WERI-Rb-1 (cell line): ENCODE measurements at regions not wholly inside any gene's neighbourhood (a gene's known extent, or its start where the extent isn't known, plus 50 kb on each side); places are given as distances from the start of the nearest gene placed in this dataset.

ENCODE experiments used
- DNase-seq: peaks from one replicate; pipeline ENCODE4 v3.0.0-alpha.2; 2020
- H3K27ac ChIP-seq: fragments of 250-450 bp; sonication (Bioruptor Pico); 2 replicates; pipeline ENCODE4 v1.5.1; 2020; ENCODE audit warnings: mild to moderate bottlenecking, moderate library complexity
- H3K27me3 ChIP-seq: fragments of 250-450 bp; sonication (Bioruptor Pico); 2 replicates; pipeline ENCODE4 v1.5.1; 2021; ENCODE audit warnings: mild to moderate bottlenecking, low read depth, moderate library complexity; ENCODE audit not compliant: insufficient read depth, severe bottlenecking
- H3K36me3 ChIP-seq: fragments of 250-450 bp; sonication (Bioruptor Pico); 2 replicates; pipeline ENCODE4 v1.5.1; 2020; ENCODE audit warnings: mild to moderate bottlenecking, moderate library complexity
- H3K4me3 ChIP-seq: 2 replicates; pipeline ENCODE4 v1.5.1; 2011; ENCODE audit warnings: low read depth, mild to moderate bottlenecking, control low read depth, low read length
- H3K9me3 ChIP-seq: fragments of 250-450 bp; sonication (Bioruptor Pico); 2 replicates; pipeline ENCODE4 v1.5.1; 2021; ENCODE audit warnings: mild to moderate bottlenecking, moderate library complexity; ENCODE audit not compliant: severe bottlenecking
- CTCF ChIP-seq: IDR thresholded peaks from 2 replicates; pipeline ENCODE4 v1.5.1; 2011; ENCODE audit warnings: low read depth, mild to moderate bottlenecking, control low read depth, inconsistent platforms, low read length

- H3K36me3 ChIP-seq = no peaks in the 10 kb centered on the region
- no peak for DNase-seq
- H3K27ac ChIP-seq = no peak overlapping the region
- TF ChIP-seq CTCF = no peak
- no peaks in the 10 kb centered on the region for H3K9me3 ChIP-seq
- H3K27me3 ChIP-seq = no peaks in the 10 kb centered on the region
- H3K4me3 ChIP-seq = no peak overlapping the region
These were observed 122.9 kb upstream of the COL3A1 start for GRCh38 chr2:188851311-188851710.

GRCh38 chr2:188851826-188852225, 122.3 kb upstream of the COL3A1 start:
- H3K36me3 ChIP-seq = no peaks in the 10 kb centered on the region
- H3K27me3 ChIP-seq = no peaks in the 10 kb centered on the region
- H3K9me3 ChIP-seq = no peaks in the 10 kb centered on the region
- DNase-seq = no peak
- TF ChIP-seq CTCF = no peak
- H3K27ac ChIP-seq = no peak overlapping the region
- H3K4me3 ChIP-seq = no peak overlapping the region

- no peak overlapping the region for H3K27ac ChIP-seq
- H3K27me3 ChIP-seq = no peaks in the 10 kb centered on the region
- DNase-seq = no peak
- no peak overlapping the region for H3K4me3 ChIP-seq
- no peak for TF ChIP-seq CTCF
- no peaks in the 10 kb centered on the region for H3K9me3 ChIP-seq
- H3K36me3 ChIP-seq = no peaks in the 10 kb centered on the region
These were observed 121.4 kb upstream of the COL3A1 start for GRCh38 chr2:188852772-188853171.

GRCh38 chr2:188853307-188853706, 120.9 kb upstream of the COL3A1 start:
- DNase-seq = no peak
- TF ChIP-seq CTCF = no peak
- Histone ChIP-seq H3K9me3 (no peaks in the 10 kb centered on the region), H3K27me3 (no peaks in the 10 kb centered on the region), H3K36me3 (no peaks in the 10 kb centered on the region), H3K4me3 (no peak overlapping the region), H3K27ac (no peak overlapping the region)

- Histone ChIP-seq H3K36me3 (no peaks in the 10 kb centered on the region), H3K27ac (no peak overlapping the region), H3K4me3 (no peak overlapping the region), H3K9me3 (peaks cover 2% of the 10 kb centered on the region), H3K27me3 (no peaks in the 10 kb centered on the region)
- no peak for TF ChIP-seq CTCF
- DNase-seq = no peak
These were observed 108.5 kb upstream of the COL3A1 start for GRCh38 chr2:188865681-188866080.

GRCh38 chr2:188869550-188869949, 104.6 kb upstream of the COL3A1 start:
- TF ChIP-seq CTCF = no peak
- Histone ChIP-seq H3K9me3 (peaks cover 2% of the 10 kb centered on the region), H3K4me3 (no peak overlapping the region), H3K27ac (no peak overlapping the region), H3K27me3 (no peaks in the 10 kb centered on the region), H3K36me3 (no peaks in the 10 kb centered on the region)
- DNase-seq = no peak
